GM18507 (cell line): ENCODE measurements at regions not wholly inside any gene's neighbourhood (a gene's known extent, or its start where the extent isn't known, plus 50 kb on each side); places are given as distances from the start of the nearest gene placed in this dataset.
"Not testable (repeated sequence)": the region's sequence is repeated elsewhere in the genome, so short reads cannot be mapped to it uniquely, and the experiment has no call there.

Experiments used
- DNase-seq: peaks from one replicate; pipeline ENCODE4 v3.0.0; 2011; ENCODE audit warnings: low read depth; ENCODE audit not compliant: insufficient read length; ENCODE audit errors: extremely low spot score
- FAIRE-seq: peaks from 2 replicates; lab custom pipeline; 2011; peaks lifted over from hg19 to GRCh38; lab: Jason Lieb, UNC

GRCh38 chr20:55629143-55629542 lies 376.2 kb downstream of the CBLN4 start:
- DNase-seq, FAIRE-seq: not testable (repeated sequence)

GRCh38 chr20:55626716-55627115 lies 378.6 kb downstream of the CBLN4 start:
- FAIRE-seq, result no peak

GRCh38 chr20:55616367-55616766 lies 389.0 kb downstream of the CBLN4 start:
- FAIRE-seq, result no peak
- DNase-seq, result no peak

More at GRCh38 chr20:55626716-55627115, 378.6 kb downstream of the CBLN4 start:
- DNase-seq, result no peak

GRCh38 chr20:55615818-55616217 lies 389.5 kb downstream of the CBLN4 start:
- no peak for FAIRE-seq

GRCh38 chr20:55614220-55614757 lies 391.0 kb downstream of the CBLN4 start:
- no peak for DNase-seq
- no peak for FAIRE-seq

More at GRCh38 chr20:55615818-55616217, 389.5 kb downstream of the CBLN4 start:
- no peak for DNase-seq

GRCh38 chr20:55610756-55611155 lies 394.6 kb downstream of the CBLN4 start:
- no peak for FAIRE-seq
- no peak for DNase-seq

- DNase-seq, result no peak
- no peak for FAIRE-seq
These were observed 399.7 kb downstream of the CBLN4 start for GRCh38 chr20:55605594-55605993.

- no peak for FAIRE-seq
These were observed 407.8 kb downstream of the CBLN4 start for GRCh38 chr20:55597526-55597925.

GRCh38 chr20:55596431-55596830 lies 408.9 kb downstream of the CBLN4 start:
- no peak for FAIRE-seq
- no peak for DNase-seq

More at GRCh38 chr20:55597526-55597925, 407.8 kb downstream of the CBLN4 start:
- no peak for DNase-seq

GRCh38 chr20:55592866-55593265 lies 412.5 kb downstream of the CBLN4 start:
- no peak for FAIRE-seq
- no peak for DNase-seq

- FAIRE-seq (no peak), DNase-seq (no peak)
These were observed 418.7 kb downstream of the CBLN4 start for GRCh38 chr20:55586610-55587009.

GRCh38 chr20:55584964-55585363 lies 420.4 kb downstream of the CBLN4 start:
- no peak for DNase-seq
- no peak for FAIRE-seq

- FAIRE-seq (no peak), DNase-seq (no peak)
These were observed 421.0 kb downstream of the CBLN4 start for GRCh38 chr20:55584307-55584706.

- no peak for FAIRE-seq
- no peak for DNase-seq
These were observed 422.3 kb downstream of the CBLN4 start for GRCh38 chr20:55583036-55583435.

- DNase-seq, result no peak
- FAIRE-seq, result no peak
These were observed 422.8 kb downstream of the CBLN4 start for GRCh38 chr20:55582498-55582897.

- DNase-seq (no peak), FAIRE-seq (no peak)
These were observed 423.8 kb downstream of the CBLN4 start for GRCh38 chr20:55581519-55581918.

- FAIRE-seq (no peak), DNase-seq (no peak)
These were observed 424.8 kb downstream of the CBLN4 start for GRCh38 chr20:55580475-55580874.

GRCh38 chr20:55579802-55580201 lies 425.5 kb downstream of the CBLN4 start:
- FAIRE-seq (no peak), DNase-seq (no peak)

- FAIRE-seq (no peak), DNase-seq (no peak)
These were observed 428.3 kb downstream of the CBLN4 start for GRCh38 chr20:55576981-55577380.

- no peak for FAIRE-seq
These were observed 436.2 kb downstream of the CBLN4 start for GRCh38 chr20:55569084-55569483.

GRCh38 chr20:55567826-55568225 lies 437.5 kb downstream of the CBLN4 start:
- FAIRE-seq (no peak), DNase-seq (no peak)

More at GRCh38 chr20:55569084-55569483, 436.2 kb downstream of the CBLN4 start:
- DNase-seq, result no peak
